H7 (cell line): ENCODE measurements at regions not wholly inside any gene's neighbourhood (a gene's known extent, or its start where the extent isn't known, plus 50 kb on each side); places are given as distances from the start of the nearest gene placed in this dataset.

ENCODE experiments used
- DNase-seq: peaks from one replicate; pipeline ENCODE4 v3.0.0; 2012
- H3K27me3 ChIP-seq: 2 replicates; pipeline ENCODE4 v1.6.0; 2011; ENCODE audit warnings: mild to moderate bottlenecking, low read length; ENCODE audit not compliant: control insufficient read depth, insufficient read depth
- H3K36me3 ChIP-seq: replicated peaks from 2 replicates; pipeline ENCODE4 v1.5.1; 2011; ENCODE audit warnings: low read length; ENCODE audit not compliant: control insufficient read depth, insufficient read depth
- H3K4me3 ChIP-seq: 2 replicates; pipeline ENCODE4 v1.5.1; 2011; ENCODE audit warnings: low read depth, mild to moderate bottlenecking, control low read depth, low read length, moderate library complexity; ENCODE audit not compliant: insufficient read depth

DNA sequence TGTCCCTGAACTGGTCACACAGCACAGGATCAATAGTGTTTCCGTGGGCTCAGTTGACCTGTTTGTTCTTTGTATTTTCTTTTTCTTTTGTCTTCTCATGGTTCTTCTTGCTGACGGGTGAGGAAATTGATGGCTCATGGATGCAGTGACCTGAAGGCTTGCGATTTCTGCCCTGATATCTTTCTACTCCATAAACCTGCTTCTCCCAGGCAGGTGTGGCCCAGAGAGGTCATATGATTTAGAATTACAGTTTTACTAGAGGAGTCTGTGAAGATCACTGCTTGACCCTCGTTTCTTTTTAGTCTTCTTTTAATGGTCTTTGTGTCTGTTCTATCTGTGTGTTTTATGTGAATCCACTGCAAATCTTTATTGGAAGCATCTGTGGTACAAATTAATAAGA lies 195.1 kb upstream of the KLF6 start:
- Histone ChIP-seq H3K36me3 (no peaks in the 10 kb centered on the region), H3K27me3 (no peaks in the 10 kb centered on the region), H3K4me3 (no peak overlapping the region)
- no peak for DNase-seq

DNA sequence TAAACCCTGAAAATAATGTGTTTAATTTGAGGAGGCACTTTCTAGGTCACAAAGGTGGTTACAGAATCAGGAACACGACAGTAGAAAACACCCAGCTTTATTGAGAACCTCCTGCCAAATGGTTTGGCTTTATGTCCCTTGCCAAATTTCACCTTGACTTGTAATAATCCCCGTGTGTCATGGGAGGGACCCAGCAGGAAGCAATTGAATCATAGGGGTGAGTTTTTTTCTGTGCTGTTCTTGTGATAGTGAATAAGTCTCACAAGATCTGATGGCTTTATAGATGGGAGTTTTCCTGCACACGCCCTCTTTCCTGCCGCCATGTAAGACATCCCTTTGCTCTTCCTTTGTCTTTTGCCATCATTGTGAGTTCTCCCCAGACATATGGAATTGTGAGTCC lies 193.8 kb upstream of the KLF6 start:
- H3K27me3 ChIP-seq = no peaks in the 10 kb centered on the region
- no peaks in the 10 kb centered on the region for H3K36me3 ChIP-seq
- H3K4me3 ChIP-seq = no peak overlapping the region
- DNase-seq = no peak

DNA sequence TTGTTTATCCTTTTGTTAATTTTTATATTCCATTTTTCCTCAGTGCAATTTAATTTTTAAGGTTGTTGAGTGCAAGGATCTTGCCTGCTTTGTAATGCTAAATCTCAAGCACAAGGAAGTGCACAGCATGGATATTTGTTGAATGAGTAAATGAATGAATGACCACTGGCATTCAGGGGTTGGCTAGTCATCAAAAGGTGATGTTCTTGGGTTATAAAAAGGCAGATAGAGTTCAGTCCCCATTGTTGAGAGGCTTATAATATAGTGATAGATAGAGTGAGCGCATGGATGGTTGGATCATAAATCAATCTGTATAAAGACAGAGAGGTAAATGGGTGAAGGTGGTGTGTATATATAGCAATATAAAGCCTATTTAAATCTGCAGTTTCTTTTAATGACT lies 193.2 kb upstream of the KLF6 start:
- Histone ChIP-seq H3K36me3 (no peaks in the 10 kb centered on the region), H3K4me3 (no peak overlapping the region), H3K27me3 (no peaks in the 10 kb centered on the region)
- DNase-seq = no peak

DNA sequence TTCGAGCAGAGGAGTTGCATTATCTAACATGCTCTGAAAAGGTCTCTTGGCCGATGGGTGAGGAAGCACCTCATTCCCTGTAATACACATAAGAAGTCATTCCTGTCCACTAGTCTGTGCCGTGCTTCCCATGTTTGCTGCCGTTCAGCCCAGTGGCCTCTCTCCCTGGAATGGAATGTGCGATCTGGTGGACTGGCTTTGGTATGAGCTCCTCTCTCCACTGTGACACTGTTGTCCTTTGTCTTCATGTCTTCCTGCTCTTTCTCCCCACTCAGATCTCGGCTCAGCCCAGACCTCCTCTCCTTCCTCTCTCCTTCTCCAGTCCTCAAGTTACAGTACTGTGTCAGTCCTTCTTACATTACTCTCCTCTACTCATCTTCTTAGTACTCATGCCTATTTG lies 192.8 kb upstream of the KLF6 start:
- DNase-seq = no peak
- H3K4me3 ChIP-seq = no peak overlapping the region
- H3K36me3 ChIP-seq = no peaks in the 10 kb centered on the region
- H3K27me3 ChIP-seq = no peaks in the 10 kb centered on the region

DNA sequence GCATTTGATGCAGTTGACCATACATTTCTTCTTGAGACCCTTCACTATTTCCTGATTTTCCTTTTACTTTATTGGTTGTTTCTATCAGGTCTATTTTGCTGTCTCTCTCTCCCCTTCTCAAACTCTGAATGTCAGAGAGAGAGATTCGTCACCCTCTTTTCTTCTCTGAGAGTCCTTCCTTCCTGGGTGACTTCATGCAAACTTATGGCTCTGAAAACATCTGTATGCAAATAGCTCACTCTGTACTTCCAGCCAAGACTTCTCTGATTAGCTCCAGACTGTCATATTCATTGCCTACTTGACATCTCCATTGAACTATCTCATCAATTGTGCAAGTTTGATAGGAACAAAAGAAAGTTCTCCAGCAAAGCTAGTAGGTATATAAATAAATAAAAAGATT lies 191.7 kb upstream of the KLF6 start:
- DNase-seq = no peak
- H3K4me3 ChIP-seq = no peak overlapping the region

DNA sequence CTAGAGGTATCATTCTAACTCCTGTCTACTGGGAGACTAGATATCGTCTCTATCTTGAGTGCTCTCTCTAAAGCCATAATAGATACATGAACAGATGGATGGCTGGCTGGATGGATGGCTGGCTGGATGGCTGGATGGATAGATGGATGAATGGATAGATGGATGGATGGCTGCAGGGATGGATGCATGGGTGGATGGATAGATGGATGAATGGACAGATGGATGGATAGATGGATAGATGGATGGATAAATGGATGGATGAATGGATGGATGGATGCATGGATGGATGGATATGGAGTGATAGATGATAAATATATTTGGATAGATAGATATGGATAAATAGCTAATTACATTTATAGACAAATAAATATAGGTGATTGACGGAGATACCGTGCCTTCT lies 191.2 kb upstream of the KLF6 start:
- Histone ChIP-seq H3K27me3 (no peaks in the 10 kb centered on the region), H3K36me3 (no peaks in the 10 kb centered on the region), H3K4me3 (no peak overlapping the region)
- DNase-seq = no peak

More for the DNA sequence above, 191.7 kb upstream of the KLF6 start:
- Histone ChIP-seq H3K36me3 (no peaks in the 10 kb centered on the region), H3K27me3 (no peaks in the 10 kb centered on the region)

DNA sequence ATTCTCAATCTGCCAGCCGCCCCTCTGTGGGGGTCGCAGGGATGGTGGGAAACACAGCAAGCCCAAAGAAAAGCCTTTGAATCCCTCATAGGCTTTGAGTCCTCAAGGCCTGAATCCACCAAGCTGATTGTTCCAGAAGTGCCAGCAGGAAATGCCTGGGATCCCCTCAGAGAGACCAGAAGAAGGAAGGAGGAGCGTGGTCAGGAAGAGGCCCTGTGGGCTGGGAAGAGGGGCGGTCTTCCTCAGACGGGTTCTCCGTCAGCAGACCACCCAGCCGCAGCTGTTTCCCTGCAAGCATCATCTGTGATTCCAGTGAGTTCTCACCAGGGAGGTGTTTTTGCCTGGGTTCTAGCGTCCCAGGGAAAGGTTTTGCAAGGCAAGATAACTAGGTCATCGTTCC lies 190.0 kb upstream of the KLF6 start:
- Histone ChIP-seq H3K36me3 (no peaks in the 10 kb centered on the region), H3K4me3 (no peak overlapping the region), H3K27me3 (no peaks in the 10 kb centered on the region)
- DNase-seq = no peak

DNA sequence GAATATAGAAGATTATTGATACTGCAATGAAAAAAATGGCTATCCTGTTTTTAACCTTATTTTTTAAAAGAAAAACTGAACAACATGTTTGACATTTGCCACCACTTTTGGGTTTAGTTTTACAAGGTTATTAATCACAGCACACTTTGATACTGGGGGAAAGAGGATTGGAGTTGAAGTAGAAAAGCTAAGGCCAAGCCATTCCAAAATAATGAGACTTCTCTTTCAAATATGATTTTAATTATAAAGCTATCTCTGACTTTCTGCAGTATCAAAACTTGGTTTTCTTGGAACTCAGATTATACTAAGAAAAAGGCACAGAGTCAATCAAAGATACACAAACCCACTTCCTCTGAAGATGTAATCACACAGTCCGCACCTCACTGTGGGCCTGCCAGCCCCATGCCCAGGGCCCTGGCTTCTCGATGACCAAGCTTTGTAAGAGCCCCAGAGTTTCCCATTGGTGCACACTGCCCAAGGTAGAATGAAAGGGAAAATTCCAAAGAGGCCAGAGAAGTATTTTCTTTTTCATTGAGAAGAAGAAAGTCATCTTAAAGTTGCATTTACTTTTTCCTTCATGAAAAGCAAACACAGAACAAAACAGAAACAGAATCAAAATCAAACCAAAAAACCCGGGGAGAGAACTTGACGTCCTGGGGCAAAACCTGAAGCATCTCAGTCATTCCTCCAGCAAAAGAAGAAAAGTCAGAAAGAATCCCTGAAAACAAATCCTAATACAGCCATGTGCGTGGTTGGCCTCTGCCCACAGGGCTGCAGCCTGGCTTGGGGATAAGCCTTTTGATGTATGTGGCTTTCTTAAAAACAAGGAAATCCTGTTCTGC lies 187.7 kb upstream of the KLF6 start:
- no peaks in the 10 kb centered on the region for H3K36me3 ChIP-seq
- DNase-seq = no peak
- no peaks in the 10 kb centered on the region for H3K27me3 ChIP-seq
- H3K4me3 ChIP-seq = no peak overlapping the region

DNA sequence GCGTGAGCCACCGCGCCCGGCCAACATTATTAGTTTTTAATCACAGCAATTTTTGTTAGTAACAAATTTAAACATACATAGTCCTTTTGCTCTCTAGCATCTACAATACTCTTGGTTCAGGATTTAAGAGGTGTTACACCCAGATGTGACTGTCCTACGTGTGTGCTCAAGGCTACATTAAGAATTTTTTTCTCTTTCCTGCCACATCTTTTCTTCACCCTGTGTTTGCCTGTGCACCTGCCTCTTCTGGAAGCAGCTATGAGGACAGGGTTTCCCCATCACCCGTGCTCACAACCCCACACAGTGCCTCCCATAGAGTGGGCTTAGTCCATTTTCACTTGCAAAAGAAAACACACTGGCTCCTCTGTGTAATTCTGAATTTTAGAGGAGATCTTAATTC lies 186.7 kb upstream of the KLF6 start:
- H3K36me3 ChIP-seq = no peaks in the 10 kb centered on the region
- DNase-seq = no peak
- no peaks in the 10 kb centered on the region for H3K27me3 ChIP-seq
- no peak overlapping the region for H3K4me3 ChIP-seq

DNA sequence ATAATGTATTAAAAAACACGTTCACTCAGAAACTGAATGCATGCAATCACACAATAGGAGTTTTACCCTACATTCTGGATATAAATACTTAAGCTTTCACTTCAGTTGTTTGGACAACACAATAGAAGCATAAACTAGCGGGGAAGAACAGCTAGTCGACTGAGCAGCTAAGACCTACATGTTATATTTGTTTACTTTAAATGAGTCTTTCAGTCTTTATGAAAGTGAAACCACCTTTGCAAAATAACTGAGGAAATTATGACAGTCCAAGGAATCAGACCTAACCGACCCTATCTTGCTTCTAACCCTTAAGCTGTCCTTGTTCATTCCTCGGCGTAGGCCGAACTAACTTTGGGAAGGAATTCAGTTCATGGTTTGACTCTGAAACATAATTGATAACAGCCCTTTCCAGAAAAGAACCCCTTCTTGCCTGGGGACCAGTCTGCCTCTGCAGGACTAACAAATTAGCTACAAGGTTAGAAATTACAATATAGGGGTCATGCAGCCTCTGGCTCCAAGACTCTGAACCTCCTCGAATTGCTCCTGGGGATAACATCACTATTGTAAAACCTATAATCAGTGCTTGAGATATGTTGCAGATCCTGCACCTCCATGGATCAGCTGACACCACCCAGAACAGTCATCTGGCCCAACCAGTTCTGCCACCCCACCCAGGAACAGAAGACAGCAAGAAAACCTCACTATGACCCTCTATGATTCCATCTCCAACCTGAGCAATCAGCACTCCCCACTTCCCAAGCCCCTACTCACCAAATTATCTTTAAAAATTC lies 185.1 kb upstream of the KLF6 start:
- DNase-seq = no peak
- H3K27me3 ChIP-seq = no peaks in the 10 kb centered on the region
- H3K4me3 ChIP-seq = no peak overlapping the region
- H3K36me3 ChIP-seq = no peaks in the 10 kb centered on the region

DNA sequence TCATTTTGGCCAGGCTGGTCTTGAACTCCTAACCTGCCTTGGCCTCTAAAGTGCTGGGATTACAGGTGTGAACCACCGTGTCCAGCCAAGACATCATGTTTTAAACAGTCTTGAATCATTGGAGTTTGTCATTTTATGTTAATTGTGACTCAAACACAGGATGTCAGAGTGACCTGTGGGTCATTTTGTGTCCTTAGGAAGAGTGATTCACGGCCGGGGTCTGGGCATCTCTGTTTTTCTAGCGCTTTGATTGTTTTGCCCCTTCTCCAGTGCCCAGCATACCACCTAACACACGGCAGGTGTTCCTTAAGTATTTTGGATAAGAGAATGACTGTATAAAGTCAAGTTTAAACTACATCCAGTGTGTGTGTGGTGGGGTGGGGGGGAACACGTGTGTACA lies 183.7 kb upstream of the KLF6 start:
- Histone ChIP-seq H3K36me3 (no peaks in the 10 kb centered on the region), H3K27me3 (no peaks in the 10 kb centered on the region)
- no peak for DNase-seq

DNA sequence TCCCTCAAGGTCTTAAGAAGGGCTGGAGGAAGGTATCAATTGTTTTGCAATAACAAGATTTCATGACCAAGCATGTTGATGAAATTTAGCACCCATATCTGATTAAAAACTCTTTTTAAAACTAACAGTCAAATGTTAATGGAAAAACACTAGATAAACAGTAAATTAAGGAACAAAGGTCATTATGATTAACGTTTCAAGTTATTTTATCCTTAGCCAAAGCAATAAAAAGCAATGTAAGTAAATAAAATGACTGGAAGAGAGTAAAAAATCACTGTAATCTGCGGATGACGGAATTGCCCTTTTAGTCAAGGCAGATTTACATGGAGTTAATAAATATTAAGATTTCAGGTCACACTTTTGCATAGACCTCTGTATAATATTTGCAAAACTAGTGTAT lies 179.5 kb upstream of the KLF6 start:
- Histone ChIP-seq H3K4me3 (no peak overlapping the region), H3K36me3 (no peaks in the 10 kb centered on the region), H3K27me3 (no peaks in the 10 kb centered on the region)
- no peak for DNase-seq

More for the DNA sequence above, 183.7 kb upstream of the KLF6 start:
- no peak overlapping the region for H3K4me3 ChIP-seq

DNA sequence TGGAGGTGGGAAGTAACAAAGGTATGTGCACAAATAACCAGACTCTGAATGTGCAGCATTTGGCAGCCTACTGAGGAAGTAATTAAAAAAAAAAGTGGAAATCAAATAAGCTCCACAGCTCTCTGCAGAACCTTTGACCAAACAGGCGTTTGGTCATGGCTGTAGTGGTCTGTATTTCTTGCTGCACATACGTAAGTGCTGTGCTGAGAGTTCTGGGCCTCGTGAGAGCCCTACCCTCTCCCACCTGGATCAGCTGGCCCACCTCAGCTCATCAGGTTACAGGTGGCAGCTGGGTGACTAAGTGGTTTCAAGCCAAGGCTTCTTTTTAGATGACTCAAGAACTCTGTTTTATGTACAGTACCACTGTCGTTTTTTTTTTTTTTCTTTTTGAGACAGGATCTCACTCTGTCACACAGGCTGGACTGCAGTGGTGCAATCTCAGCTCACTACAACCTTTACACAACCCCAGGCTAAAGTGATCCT lies 178.2 kb upstream of the KLF6 start:
- Histone ChIP-seq H3K4me3 (no peak overlapping the region), H3K36me3 (no peaks in the 10 kb centered on the region), H3K27me3 (no peaks in the 10 kb centered on the region)
- no peak for DNase-seq

DNA sequence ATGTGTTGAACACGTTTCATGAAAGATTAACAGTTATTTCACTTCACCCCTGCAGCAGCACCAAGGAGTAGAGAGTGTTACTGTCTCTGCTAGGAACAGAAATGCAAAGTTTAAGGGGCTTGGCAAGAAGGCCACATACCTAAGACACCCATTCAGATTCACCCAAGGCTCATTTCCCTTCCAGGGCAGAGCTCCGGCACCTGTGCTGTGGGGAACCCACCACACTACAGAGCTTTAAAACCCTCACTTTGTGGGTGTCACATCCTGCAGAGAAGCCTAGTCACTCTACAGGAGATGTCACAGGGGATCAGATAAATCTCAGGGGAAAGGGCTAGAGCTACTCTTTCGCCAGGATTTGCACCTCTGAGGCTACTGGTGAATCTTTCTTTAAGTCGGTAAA lies 176.1 kb upstream of the KLF6 start:
- Histone ChIP-seq H3K36me3 (no peaks in the 10 kb centered on the region), H3K4me3 (no peak overlapping the region)
- DNase-seq = no peak

DNA sequence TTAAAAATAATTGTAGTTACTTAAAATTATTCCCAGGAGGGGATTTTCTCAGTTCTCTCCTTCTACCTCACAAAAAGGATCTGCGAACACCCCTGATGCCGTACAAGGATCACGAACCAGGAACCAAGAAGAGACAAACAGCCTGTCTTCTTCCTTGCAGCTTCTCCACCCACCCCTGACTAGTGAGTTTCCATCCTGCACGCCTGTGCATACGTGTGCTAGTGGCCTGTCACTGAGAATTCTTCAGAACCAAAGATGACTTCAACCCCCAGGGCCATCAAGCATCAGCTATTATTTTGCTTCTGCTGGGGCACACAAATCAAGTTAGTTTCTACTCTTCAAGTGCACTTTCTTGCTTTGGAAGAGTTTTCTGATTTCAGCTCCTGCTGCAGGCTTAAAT lies 175.5 kb upstream of the KLF6 start:
- H3K27me3 ChIP-seq = no peaks in the 10 kb centered on the region
- DNase-seq = no peak
- H3K4me3 ChIP-seq = no peak overlapping the region
- no peaks in the 10 kb centered on the region for H3K36me3 ChIP-seq

More for the DNA sequence above, 176.1 kb upstream of the KLF6 start:
- no peaks in the 10 kb centered on the region for H3K27me3 ChIP-seq
